PC-3 (cell line): ENCODE measurements at regions not wholly inside any gene's neighbourhood (a gene's known extent, or its start where the extent isn't known, plus 50 kb on each side); places are given as distances from the start of the nearest gene placed in this dataset.

Source experiments
- CTCF ChIP-seq: fragments of 300-600 bp; sonication (generic); conservative IDR thresholded peaks from 2 replicates; pipeline ENCODE4 v1.5.1; 2017; ENCODE audit warnings: antibody characterized with exemption, low read depth, mild to moderate bottlenecking, low read length
- EZH2 ChIP-seq: fragments of 300-600 bp; sonication (generic); IDR thresholded peaks from one replicate; pipeline ENCODE4 v1.6.1; 2017; ENCODE audit warnings: antibody characterized with exemption, mild to moderate bottlenecking, low read length; ENCODE audit not compliant: unreplicated experiment

GRCh38 chr4:181477591-181477990 lies 765.6 kb upstream of the TENM3 start:
- TF ChIP-seq CTCF, result no peak
- no peak for TF ChIP-seq EZH2
